ENCODE measurements at regions not wholly inside any gene's neighbourhood (a gene's known extent, or its start where the extent isn't known, plus 50 kb on each side); places are given as distances from the start of the nearest gene placed in this dataset.

DNA sequence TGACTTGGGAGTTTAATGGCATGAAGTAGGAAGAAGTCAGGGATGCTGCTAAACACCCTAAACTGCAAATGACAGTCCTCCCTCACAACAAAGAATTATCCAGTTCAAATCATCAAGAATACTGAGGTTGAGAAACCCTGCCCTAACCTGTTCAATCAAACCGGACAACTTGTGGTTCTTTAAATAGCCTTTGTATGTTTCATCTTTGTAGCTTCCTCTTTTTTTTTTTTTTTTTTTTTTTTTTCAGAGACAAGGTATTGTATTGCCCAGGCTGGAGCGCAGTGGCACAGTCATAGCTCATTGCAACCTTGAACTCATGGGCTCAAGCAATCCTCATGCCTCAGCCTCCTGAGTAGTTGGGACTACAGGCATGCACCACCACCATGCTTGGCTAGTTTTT is 52.5 kb upstream of the TTC29 start:
- DNase-seq (ENCODE audit: low spot score), result no peak
- ChIA-PET CTCF (no interaction called here), POLR2A (ENCODE audit: low non-redundant PET) (interaction anchor here (0.6 kb wide), 1 partner anchor 1755 kb away, joined by 8 read pairs; no protein-coding TSS in a partner anchor)
- TF ChIP-seq, protein P1, sequence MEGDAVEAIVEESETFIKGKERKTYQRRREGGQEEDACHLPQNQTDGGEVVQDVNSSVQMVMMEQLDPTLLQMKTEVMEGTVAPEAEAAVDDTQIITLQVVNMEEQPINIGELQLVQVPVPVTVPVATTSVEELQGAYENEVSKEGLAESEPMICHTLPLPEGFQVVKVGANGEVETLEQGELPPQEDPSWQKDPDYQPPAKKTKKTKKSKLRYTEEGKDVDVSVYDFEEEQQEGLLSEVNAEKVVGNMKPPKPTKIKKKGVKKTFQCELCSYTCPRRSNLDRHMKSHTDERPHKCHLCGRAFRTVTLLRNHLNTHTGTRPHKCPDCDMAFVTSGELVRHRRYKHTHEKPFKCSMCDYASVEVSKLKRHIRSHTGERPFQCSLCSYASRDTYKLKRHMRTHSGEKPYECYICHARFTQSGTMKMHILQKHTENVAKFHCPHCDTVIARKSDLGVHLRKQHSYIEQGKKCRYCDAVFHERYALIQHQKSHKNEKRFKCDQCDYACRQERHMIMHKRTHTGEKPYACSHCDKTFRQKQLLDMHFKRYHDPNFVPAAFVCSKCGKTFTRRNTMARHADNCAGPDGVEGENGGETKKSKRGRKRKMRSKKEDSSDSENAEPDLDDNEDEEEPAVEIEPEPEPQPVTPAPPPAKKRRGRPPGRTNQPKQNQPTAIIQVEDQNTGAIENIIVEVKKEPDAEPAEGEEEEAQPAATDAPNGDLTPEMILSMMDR (conservative IDR thresholded peaks at IDR 0.05; ENCODE audit: low read depth), result no peak
- no peak overlapping the region for H3K27ac ChIP-seq

DNA sequence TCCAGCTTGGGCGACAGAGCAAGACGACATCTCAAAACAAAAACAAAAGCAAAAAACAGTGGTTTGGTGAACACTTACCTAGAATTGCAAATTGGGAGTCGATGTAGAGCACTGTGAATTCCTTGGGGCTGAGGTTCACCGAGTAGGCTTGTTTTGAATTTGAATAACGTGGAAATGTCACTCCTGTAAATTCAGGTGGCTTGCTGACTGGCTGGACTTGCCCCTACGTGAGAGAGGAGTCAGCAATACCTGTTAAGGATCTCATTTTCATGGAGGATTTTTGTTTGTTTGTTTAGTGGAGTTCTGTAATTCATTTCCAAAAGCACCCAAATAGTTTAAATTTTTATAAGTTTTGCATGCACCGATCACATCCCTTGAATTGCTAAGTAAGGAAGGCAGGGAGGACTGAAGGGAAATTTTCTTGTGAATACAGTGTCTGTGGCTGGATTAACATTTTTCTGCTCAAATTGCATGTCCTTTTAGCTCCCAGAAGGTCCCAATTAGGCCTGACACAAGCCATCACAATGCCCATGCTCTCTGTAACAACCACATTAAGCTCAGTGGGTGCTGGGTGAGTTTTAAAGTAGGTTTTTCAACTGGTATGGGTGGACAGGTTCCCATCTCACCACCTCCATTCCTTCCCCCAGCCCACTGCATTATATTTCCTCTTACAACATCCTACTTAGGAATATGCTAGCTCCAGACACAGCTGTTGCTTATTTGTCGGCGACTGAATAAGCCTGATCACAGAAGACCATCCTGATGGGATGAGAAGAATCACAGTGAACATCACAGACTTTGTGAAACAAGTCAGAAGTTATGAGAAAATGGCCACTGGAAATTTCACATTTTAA is 58.5 kb upstream of the TTC29 start:
- CTCF ChIA-PET, result interaction anchor here (1.3 kb wide), 1 partner anchor 14 kb away, joined by 3 read pairs; no protein-coding TSS in a partner anchor
- DNase-seq (ENCODE audit: low spot score), result no peak
- TF ChIP-seq, protein P1 (conservative IDR thresholded peaks at IDR 0.05; ENCODE audit: low read depth), result no peak
- POLR2A ChIA-PET (ENCODE audit: low non-redundant PET), result no interaction called here
- H3K27ac ChIP-seq, result no peak overlapping the region

DNA sequence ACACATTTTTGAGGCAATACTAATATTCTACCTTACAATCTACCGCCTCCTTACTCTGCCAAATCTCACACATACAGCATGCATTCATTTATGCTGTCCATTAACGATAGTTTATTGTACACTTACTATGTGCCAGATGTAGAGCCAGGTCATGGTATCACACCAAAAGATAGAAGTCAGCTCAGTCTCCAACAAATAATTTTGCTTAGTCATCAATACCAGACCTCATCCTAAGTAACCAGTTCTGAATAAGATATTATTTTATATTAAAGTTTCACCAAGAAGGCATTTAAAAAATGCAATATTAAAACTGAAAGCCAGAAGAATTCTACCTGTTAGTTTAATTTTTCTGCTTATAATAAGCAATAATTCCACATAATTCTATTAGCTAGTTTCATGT is 60.6 kb upstream of the TTC29 start:
- TF ChIP-seq, protein P1 (conservative IDR thresholded peaks at IDR 0.05; ENCODE audit: low read depth), result no peak
- ChIA-PET CTCF (no interaction called here), POLR2A (ENCODE audit: low non-redundant PET) (no interaction called here)
- DNase-seq (ENCODE audit: low spot score), result no peak
- no peak overlapping the region for H3K27ac ChIP-seq

DNA sequence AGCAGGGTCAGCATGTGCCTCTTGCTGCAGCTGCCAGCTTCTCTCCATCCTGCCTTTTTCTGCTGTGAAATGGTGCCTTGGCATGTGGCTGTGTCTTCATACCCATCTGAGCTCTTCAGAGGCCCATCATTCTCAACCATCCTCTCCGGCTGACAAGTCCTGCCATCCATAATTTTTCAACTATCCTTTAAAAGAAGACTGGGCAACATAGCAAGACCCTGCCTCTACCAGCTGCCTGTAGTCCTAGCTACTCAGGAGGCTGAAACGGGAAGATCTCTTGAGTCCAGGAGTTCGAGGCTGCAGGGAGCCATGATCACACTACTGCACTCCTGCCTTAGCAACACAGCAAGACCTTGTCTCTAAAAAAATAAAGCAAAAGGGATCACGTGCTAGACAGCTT is 64.2 kb upstream of the TTC29 start:
- TF ChIP-seq, protein P1 (conservative IDR thresholded peaks at IDR 0.05; ENCODE audit: low read depth), result no peak
- ChIA-PET POLR2A (ENCODE audit: low non-redundant PET) (no interaction called here), CTCF (interaction anchor here (0.7 kb wide), 1 partner anchor 87 kb away, joined by 3 read pairs; no protein-coding TSS in a partner anchor)
- H3K27ac ChIP-seq, result no peak overlapping the region
- no peak for DNase-seq (ENCODE audit: low spot score)

DNA sequence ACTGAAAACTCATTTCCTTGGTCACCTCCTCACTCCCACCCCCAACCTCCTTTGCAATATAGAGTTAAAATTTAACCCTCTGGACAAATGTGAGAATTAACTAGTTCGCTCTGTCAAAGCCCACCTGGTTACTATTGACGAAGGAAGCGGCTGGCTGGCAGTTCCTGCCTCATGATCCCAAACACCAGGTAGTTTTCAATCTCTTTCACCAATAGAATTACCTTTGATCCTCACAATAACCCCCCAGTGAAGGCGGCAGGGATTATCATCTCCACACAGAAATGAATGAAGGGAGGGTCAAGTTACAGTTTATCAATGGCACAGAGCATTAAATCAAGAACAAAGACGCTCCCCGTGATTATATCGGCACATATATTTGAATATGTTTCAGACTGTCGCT is 65.7 kb upstream of the TTC29 start:
- TF ChIP-seq, protein P1 (conservative IDR thresholded peaks at IDR 0.05; ENCODE audit: low read depth), result no peak

DNA sequence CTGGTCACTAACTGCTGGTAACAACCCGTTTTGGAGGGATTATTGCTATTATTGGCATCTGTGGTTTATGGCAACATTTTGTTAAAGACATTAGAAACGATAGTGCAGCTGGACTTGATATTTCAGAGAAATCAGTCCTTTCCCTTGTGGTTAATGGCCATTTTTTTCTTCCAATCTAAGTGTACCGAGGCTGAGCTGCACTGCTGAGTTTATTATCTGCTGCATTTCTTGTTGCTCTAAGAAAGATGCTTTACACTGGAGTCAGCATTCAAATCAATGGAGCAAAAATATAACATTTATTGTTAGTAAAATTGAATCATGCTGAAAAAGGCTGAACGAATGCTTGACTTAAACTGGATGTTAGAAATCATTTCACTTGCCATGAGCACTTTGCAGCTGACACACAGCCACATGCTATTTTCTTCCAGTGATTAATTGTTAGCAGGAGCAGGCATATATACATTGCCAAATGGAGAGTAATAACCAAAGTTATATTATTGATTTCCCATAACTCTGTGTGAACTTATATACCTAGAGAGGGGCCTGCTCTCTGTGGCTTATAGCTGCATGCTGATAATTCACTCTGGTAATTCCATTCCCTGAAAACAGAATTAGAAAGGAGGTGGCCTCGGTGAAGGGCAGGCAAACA is 66.5 kb upstream of the TTC29 start:
- ChIA-PET POLR2A (ENCODE audit: low non-redundant PET) (no interaction called here), CTCF (interaction anchor here (0.7 kb wide), 1 partner anchor 144 kb away, joined by 3 read pairs; no protein-coding TSS in a partner anchor)
- TF ChIP-seq, protein P1 (conservative IDR thresholded peaks at IDR 0.05; ENCODE audit: low read depth), result no peak

More for the DNA sequence above, 65.7 kb upstream of the TTC29 start:
- no peak for DNase-seq (ENCODE audit: low spot score)
- H3K27ac ChIP-seq, result no peak overlapping the region
- ChIA-PET CTCF (interaction anchor here (0.7 kb wide), 1 partner anchor 13 kb away, joined by 3 read pairs; no protein-coding TSS in a partner anchor), POLR2A (ENCODE audit: low non-redundant PET) (no interaction called here)

More for the DNA sequence above, 66.5 kb upstream of the TTC29 start:
- DNase-seq (ENCODE audit: low spot score), result no peak
- no peak overlapping the region for H3K27ac ChIP-seq

Measured in RWPE1 (cell line).